ENCODE measurements at regions not wholly inside any gene's neighbourhood (a gene's known extent, or its start where the extent isn't known, plus 50 kb on each side); places are given as distances from the start of the nearest gene placed in this dataset.

- TF ChIP-seq AEBP2 (tag by site-specific recombination; IDR thresholded peaks at IDR 0.05; ENCODE audit: borderline replicate concordance) (no peak), ZNF24 (tag by site-specific recombination; IDR thresholded peaks at IDR 0.05) (no peak), ZNF449 (tag by site-specific recombination; IDR thresholded peaks at IDR 0.05) (no peak), PRDM2 (tag by site-specific recombination; IDR thresholded peaks at IDR 0.05; ENCODE audit: borderline replicate concordance) (no peak), ZNF416 (tag by site-specific recombination; IDR thresholded peaks at IDR 0.05) (no peak), ZFP69B (tag by site-specific recombination; IDR thresholded peaks at IDR 0.05) (no peak)
- H3K4me1 ChIP-seq (ENCODE audit: control insufficient read depth, insufficient read depth, low read length): no peaks in the 10 kb centered on the region
- CTCF ChIA-PET: interaction anchor here (0.7 kb wide), 1 partner anchor 10 kb away, joined by 3 read pairs; no protein-coding TSS in a partner anchor
- no peak overlapping the region for H3K27ac ChIP-seq (ENCODE audit: extremely low read depth, low read depth, low read length)
- POLR2A ChIA-PET: no interaction called here
- H3K4me3 ChIP-seq (ENCODE audit: low read depth, low read length): no peak overlapping the region
- no peaks in the 10 kb centered on the region for H3K9me3 ChIP-seq (ENCODE audit: control insufficient read depth, insufficient read depth, low read depth, low read length)
- no peaks in the 10 kb centered on the region for H3K36me3 ChIP-seq (ENCODE audit: control insufficient read depth in 2 of 2, insufficient read depth in 1 of 2, low read length in 2 of 2)
Measured at GRCh38 chr6:122008101-122008999, 391.1 kb upstream of the HSF2 start.

GRCh38 chr6:122009000-122009350 lies 390.5 kb upstream of the HSF2 start:
- Histone ChIP-seq H3K4me3 (ENCODE audit: low read depth, low read length) (no peak overlapping the region), H3K36me3 (ENCODE audit: control insufficient read depth in 2 of 2, insufficient read depth in 1 of 2, low read length in 2 of 2) (no peaks in the 10 kb centered on the region), H3K27ac (ENCODE audit: extremely low read depth, low read depth, low read length) (no peak overlapping the region), H3K4me1 (ENCODE audit: control insufficient read depth, insufficient read depth, low read length) (no peaks in the 10 kb centered on the region), H3K9me3 (ENCODE audit: control insufficient read depth, insufficient read depth, low read depth, low read length) (no peaks in the 10 kb centered on the region)
- ChIA-PET CTCF (interaction anchor here (0.7 kb wide), 1 partner anchor 10 kb away, joined by 3 read pairs; no protein-coding TSS in a partner anchor), POLR2A (no interaction called here)
- TF ChIP-seq REPIN1 (tag by site-specific recombination; IDR thresholded peaks at IDR 0.05; ENCODE audit: low read depth): no peak

GRCh38 chr6:122012578-122012977 lies 386.9 kb upstream of the HSF2 start:
- H3K9me3 ChIP-seq (ENCODE audit: control insufficient read depth, insufficient read depth, low read depth, low read length): no peaks in the 10 kb centered on the region
- H3K27ac ChIP-seq (ENCODE audit: extremely low read depth, low read depth, low read length): no peak overlapping the region
- TF ChIP-seq REST (tag by site-specific recombination; IDR thresholded peaks at IDR 0.05): no peak
- H3K36me3 ChIP-seq (ENCODE audit: control insufficient read depth in 2 of 2, insufficient read depth in 1 of 2, low read length in 2 of 2): no peaks in the 10 kb centered on the region
- POLR2A ChIA-PET: no interaction called here
- H3K4me1 ChIP-seq (ENCODE audit: control insufficient read depth, insufficient read depth, low read length): no peaks in the 10 kb centered on the region
- H3K4me3 ChIP-seq (ENCODE audit: low read depth, low read length): no peak overlapping the region
- CTCF ChIA-PET: interaction anchor here (0.5 to 1.3 kb wide), 3 partner anchors 21 to 581 kb away, joined by 3 to 5 read pairs (median 4); no protein-coding TSS in a partner anchor
